ENCODE measurements at regions not wholly inside any gene's neighbourhood (a gene's known extent, or its start where the extent isn't known, plus 50 kb on each side); places are given as distances from the start of the nearest gene placed in this dataset.

DNA sequence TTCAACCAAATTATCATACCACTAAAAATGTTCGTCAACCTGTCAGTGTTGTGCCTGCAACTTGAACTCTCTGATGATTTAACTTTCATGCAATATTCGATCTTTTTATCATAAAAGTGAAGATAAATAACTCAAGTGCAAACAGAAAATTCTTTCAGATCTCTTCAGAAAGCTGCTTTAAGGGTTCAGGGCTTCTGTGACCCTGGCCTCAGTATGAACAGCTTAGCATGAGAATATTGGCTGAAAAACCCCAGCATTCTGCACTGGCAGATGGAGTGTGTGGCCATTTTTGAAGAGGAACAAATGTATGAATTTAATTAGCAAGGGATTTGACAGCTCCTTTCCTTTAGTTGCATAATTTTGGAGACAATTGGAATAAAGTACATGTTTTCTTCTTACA is 851.4 kb upstream of the SOX11 start:
- no peak for DNase-seq (ENCODE audit: low read depth in 2 of 2)

DNA sequence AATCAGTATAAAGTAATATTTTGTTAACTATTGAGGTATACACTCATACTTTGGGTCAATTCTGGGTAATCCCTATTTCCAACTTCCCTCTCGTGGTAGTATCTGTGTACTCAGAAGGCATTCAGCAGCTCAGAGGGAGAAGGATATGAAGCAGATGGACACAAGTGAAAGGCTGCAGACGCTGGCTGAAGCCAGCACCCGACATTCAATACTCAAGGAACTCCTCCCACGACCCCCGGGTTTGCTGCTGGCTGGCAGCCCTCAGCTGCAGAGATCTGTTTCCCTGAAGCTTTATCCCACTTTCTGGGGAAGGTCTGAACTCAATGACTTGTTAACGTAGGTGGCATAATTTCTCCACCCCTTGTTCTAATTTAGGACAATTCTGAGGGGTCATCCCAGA is 847.3 kb upstream of the SOX11 start:
- no peak for DNase-seq (ENCODE audit: low read depth in 2 of 2)

DNA sequence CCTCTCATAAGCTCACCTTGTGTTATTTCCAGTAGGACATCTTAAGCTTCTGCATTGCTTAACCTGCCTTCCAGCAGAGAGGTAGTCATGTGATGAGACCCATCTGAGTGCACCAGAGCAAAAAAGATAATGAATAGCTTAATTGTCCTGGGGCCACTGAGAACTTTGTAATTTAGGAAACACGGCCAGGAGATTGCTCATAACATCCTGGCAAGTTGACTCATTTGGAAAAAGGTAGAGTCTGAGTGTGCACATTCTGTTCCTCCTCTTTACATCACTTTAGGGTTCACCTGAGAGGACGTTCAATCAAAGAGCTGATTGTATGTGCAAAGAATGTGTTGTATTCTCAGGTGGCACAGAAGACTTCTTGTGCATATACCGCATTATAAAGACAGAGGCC is 830.2 kb upstream of the SOX11 start:
- no peak for DNase-seq (ENCODE audit: low read depth in 2 of 2)

DNA sequence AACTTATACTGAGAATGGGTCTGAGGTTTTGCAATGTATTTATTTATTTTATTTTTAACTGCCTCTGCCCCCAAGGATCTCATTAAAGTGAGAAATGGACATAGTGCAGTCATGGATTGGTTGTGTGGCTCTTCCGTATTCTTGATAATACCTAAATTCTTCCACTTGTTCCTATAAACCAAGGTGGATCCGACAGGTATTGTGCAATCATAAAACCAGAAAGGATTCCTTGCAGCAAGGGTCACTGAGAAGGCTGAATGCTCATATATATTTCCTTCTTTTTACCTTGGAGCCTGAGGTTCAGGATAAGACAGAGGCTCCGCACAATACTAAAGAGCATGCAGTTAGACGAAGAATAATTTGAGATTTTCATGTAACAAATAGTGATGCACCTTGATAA is 826.0 kb upstream of the SOX11 start:
- no peak for DNase-seq (ENCODE audit: low read depth in 2 of 2)

DNA sequence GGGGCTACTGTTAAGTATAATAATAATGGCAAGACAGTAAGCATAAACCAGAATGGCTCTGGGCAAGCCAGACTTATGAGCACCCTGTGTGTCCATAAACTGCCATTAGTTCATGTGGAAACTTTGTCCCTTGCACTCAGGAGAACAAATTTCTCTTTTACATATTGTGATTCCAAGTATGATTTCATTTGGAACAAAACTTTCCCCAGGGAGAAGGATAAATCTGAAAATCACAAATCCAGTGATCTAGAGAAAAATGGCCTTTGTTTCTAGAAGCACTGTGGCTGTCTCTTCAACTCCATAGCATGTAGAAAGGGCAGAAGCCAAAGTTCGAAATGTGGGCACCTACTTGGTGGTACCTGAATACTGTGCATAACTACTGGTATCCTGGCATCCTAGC is 823.7 kb upstream of the SOX11 start:
- no peak for DNase-seq (ENCODE audit: low read depth in 2 of 2)

DNA sequence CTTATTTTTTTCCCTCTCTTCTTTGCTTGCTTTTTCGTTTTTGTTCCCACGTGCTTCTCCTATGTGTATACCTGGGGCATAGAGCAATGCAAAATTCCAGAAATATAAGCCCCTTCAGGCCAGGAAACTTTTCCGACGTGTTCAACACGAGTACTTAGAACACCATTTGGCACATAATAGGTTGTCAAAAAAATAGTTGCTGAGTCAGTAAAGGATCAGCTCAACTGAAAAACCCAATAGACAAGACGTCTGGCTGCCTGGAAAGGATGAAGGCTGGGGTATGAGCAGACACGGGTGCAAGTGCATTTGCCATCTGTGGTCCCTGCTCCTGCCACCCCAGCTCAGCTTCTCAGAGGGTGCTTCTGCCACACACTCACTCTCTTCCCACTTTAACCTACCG is 823.0 kb upstream of the SOX11 start:
- DNase-seq (ENCODE audit: low read depth in 2 of 2) = no peak

DNA sequence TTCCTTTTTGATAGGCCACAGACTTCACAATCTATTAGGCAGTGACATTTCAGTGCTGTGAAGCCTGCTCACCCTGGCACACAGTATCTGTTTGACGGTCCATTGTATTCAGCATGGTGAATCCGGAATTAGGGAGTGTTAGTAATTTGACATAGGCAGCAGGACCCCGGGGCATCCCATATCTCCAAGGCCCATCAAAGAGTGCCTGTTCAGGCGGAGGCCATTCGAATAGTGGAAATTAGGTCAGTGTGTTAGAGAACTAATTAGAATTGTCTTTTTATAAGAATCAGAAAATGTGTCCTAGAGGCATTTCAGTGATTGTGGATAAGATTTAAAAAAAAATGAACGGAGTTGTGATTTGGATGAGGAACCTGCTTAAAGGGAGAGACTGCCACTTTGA is 818.8 kb upstream of the SOX11 start:
- no peak for DNase-seq (ENCODE audit: low read depth in 2 of 2)

DNA sequence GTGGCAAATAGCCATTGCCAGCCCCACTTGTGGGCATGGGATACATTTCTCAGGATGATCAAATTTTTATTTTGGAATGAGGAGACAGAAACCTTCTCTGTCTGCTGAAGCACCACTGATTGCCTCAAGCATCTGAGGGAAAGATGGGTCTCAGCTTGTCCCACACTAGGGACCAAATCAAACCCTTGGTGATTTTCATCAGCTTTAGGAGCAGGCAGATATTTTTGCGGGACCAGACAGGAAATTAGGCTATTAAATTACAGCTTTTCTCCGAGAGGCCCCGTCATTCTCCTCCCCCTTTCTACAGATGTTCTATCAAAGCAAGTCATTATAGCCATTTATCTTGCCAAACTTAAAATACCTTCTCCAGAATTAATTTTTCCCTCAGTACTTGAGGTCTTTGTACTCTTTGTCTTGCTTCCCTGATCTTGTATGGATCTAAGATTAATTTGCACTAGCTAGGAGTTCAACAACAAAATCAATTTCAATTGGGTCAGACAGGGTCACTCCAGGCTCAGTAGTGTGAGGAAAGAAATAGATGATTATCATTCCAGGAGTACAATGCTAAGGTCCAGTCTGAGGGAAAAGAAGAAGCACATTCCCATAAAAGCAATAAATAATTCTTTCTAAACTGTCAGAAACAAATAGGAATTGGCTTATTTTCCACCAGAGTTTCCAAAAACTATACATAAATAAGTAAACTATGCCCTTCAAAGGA is 818.1 kb upstream of the SOX11 start:
- DNase-seq (ENCODE audit: low read depth in 2 of 2) = no peak

DNA sequence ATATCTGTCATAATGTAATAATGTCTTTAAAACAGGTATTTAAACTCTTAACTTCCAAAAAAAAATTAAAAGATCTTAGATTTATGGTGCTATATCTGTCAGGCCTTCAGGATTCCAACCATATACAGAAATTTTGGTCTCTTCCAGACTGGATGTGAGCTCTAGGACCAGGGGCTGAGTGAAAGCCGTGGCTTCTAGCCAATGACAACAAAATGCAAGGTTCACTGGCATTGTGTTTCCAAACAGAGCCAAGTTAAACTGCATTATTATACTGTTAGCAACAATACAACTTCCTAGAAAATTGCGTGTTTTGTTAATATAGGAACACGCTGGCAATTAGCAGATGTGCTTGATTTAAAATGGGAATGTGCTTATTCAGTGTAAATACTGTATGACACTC is 809.8 kb upstream of the SOX11 start:
- no peak for DNase-seq (ENCODE audit: low read depth in 2 of 2)

DNA sequence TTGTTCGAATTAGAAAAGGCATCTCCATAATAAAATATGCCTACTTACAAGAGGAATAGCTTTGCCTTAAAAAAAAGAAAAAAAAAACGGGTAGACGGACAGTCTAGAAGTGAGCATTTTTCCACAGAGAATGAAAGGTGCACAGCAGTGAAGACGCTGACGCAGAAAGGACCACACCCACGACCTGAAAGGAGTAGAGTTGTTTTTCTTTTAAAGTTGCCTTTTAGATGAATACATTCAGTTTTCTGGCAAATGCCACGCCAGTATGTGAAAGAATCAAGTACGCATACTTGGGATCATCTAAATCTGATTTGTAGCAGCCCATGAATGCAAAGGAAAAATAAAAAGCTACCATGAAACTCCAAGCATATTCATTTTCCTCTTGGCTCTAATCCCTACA is 809.2 kb upstream of the SOX11 start:
- no peak for DNase-seq (ENCODE audit: low read depth in 2 of 2)

DNA sequence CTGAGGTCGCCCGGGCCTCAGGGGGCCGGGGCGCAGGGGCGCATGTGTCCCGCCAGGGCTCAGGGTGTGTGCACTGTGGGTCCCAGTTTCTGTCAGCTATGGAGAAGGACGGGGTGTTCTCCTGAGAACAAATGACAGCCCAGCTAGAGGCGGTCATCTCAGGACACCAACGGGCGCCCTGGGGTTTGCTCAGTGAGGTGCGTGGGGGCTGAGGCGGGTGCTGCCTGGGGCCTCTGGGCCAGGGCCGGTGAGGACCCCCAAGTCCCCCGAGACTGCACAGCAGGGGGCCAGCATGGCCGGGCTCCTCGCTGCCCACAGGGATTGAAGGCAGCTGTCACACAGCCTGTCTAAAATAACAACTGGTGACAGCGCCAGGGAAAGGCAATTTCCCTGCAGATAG is 808.8 kb upstream of the SOX11 start:
- DNase-seq (ENCODE audit: low read depth in 2 of 2) = no peak

DNA sequence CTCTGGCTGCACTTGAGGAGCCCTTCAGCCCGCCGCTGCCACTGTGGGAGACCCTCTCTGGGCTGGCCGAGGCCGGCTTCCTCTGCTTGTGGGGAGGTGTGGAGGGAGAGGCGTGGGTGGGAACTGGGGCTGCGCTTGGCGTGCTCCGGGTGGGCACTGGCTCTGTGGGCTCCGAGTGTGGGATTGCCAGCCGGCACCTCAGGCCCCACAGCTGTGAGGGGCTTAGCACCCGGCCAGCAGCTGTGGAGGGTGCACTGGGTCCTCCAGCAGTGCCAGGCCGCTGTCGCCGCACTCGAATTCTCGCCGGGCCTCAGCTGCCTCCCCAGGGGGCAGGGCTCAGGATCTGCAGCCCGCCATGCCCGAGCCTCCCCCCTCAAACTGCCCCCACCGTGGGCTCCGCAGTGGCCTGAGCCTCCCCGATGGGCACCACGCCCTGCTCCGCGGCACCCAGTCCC is 808.0 kb upstream of the SOX11 start:
- DNase-seq (ENCODE audit: low read depth in 2 of 2) = no peak

DNA sequence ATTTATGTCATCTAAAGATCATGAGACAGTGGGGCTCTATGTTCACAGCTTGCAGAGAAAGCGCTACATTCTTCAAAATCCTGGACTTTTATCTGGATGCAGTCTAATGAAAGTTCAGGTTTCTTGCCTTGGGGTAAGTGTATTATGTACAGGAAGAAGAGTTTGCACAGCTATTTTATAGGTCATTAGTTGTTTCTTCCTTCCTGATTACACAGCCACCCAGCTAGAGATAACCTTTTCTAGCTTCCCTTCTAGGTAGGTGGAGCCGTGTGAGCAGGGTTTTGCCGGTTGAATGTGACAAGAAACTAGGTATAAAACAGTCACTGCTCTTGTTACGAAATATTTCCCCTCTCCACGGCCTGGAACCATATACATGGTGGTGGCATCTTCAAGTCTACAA is 800.8 kb upstream of the SOX11 start:
- no peak for DNase-seq (ENCODE audit: low read depth in 2 of 2)

DNA sequence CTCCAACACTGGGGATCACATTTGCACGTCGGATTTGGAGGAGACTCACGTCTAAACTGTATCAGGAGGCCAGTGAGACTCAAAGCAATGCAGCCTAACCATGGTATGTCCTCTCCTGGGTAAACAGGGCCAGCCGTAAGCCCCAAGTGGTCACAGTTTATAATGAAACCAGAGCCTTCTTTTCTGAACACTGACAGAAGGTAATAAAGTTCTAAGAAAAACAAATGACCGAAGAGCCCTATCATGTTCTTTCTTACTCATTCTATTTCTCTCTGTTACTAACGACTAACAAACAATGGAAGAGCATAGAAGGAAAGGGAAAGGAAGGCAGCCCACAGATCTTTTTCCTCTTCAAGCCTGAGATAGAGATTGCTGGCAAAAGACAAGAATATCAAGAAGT is 796.8 kb upstream of the SOX11 start:
- no peak for DNase-seq (ENCODE audit: low read depth in 2 of 2)

DNA sequence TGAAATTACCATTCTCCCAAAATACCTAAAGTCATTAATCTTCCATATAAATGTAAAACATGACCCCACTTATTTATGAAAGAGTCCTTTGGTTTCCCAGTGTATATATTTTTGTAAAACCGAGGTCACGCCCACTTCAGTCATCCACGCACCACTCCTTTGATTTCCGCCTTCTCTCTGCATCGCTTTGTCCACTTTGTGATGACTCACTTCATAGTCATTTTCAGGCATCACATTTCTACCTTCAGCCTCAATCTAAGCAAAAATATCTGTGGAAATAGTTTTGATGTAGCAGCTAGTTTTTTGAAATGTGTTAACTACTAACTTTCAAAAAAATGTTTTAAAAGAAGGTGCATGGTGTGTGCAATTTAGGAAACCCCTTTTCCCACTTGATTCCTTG is 793.5 kb upstream of the SOX11 start:
- no peak for DNase-seq (ENCODE audit: low read depth in 2 of 2)

DNA sequence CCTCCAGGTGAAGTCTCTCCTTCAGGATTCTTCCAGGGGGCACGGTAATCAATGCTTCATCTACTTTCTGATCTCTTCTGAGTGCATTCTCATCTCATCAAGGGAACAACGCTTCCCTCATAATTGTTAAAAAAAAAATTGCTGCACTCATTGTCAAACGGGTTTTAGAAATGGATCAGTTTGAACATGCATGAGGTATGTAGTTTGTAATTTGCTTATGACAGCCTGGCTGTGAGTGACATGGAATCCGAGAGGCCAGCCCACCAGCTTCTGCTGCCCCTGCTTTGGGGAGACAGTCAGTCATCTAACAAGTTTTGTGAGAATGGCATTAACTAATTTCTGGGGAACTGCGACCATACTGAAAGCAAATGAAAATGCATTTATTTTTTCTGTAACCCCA is 791.9 kb upstream of the SOX11 start:
- no peak for DNase-seq (ENCODE audit: low read depth in 2 of 2)

DNA sequence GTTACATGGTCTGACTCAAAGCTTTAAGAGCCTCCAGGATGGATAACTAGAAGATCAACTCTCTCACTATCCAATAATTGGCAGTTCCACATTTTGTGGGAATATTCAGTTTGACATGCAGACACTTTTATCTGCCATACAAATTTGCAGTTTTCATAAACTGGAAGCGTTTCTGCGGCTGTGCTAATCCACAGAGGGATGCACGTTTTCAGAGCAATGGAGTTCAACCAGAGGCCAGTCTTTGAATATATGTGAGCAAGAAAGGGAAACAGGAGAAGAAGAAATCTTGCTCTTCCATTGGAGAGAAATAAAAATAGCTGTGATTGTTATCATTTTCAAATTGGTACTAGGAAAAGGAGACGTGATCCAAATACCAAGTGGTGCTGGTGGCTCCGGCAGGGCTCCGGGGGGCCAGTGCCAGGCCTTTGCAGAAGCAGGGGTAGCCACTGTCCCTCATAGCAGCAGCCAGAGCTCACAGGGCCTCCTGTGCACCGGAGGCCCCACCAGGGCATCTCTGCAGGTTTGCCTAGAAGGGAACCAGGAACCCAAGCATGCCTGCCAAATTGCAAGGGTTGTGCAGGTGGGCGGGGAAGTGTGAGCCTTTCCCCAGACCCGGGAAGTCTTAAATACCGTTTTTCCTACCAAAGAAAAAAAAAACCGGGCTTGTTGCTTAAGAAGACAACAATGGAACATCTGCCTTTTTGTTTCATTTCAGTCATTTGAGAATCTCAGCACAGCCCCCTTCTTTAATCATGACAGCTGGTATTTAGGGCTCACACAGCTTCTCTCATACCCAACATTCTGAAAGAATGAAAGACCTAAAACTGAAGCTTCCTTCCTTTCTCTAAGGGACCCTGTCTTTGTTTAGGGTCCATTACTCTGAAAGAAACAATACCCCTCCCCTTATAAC is 791.1 kb upstream of the SOX11 start:
- no peak for DNase-seq (ENCODE audit: low read depth in 2 of 2)

DNA sequence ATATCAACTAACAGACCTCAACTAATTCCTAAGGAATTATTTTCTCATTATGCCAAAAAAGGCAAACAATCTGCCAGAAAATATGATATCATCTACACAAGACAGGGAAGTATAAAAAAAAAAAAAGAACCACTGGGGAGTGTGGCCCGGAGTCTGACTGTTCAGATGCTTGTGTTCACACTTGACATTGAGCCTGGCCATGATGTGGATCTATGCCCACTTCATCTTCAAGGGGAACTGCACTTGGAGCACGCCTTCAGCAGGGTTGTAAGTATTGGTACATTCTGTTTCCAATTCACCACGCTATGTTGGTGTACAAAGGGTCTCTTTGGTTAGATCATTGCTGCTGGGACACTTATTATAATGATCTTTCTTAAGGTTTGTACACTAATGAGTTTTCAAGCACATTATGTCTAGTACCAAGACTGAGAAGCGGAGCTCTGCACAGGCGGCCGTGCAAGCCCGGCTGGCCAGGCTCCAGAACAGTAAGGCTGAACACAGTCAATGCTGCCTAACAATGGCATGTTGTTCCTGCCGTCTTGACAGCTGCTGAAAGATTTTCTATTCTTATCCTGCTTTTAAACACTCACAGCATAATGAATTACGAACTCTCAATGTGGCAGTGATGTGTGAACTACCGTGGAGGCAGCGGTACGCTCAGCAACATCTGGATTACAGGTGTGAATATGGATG is 788.4 kb upstream of the SOX11 start:
- DNase-seq (ENCODE audit: low read depth in 2 of 2) = no peak

DNA sequence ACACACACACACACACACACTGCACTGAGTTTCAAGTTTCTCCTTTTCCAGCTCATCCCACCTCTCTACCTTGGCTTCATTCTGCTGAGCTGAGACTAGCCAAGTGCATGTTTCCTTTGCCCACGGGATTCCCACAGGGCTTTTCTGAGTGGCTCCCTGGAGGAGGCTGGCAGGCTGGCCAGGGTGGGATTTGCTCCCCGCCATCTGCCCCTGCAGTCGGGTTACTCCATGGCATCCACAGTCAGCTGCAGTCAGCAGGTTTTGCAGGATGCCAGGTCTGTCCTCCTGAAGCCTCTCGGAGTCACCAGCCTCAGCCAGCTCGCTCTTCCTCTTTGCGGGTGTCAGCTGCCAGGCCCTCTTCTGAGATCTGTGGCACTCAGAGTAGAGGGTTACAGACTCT is 783.7 kb upstream of the SOX11 start:
- DNase-seq (ENCODE audit: low read depth in 2 of 2) = no peak

DNA sequence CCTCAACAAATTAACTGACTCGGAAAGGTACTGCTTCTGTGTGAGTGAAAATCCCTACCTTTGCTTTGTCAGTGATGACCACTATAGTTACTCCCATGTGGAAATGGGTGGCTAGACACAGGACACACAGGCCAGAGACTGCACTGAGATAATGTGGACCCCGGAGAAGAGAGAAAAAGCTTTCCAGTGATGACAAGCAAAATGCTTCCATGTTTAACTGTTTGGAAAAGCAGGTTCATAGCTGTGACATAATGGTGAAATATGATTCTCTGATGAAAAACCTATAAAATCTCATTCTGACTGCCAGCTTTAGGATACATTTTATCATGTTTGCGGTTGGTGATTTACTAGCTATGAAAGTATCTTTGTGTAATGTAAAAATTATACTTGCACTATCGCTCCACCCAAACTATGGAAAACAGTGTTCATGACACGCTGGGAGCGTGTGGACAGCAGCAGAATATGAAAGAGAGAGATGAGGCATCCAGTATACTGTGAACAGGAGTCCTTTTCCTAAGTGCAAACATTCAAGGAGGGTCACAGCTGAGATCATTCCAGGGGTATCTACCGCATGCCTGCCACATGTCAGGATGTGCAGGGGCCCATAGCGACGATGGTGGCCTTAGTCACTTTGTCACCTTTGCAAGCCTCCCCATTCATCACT is 782.7 kb upstream of the SOX11 start:
- DNase-seq (ENCODE audit: low read depth in 2 of 2) = no peak

DNA sequence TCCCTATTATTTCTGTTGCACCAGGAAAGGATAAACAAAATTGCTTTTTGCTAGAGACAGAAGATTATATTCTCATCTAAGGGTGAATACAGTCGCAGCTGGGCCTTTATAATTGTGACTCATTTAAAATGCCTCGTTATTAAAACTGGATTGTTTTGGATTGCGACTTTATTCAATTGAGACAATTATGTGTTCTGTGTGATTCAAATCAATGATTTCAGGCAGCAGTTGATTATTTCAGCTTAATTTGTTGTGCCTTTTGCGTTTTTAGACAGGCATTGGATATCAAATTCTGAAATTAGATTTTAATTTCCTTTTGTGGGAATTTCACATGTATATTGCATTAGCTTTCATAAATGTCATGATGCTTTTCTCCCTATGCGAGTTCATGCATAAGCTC is 778.1 kb upstream of the SOX11 start:
- DNase-seq (ENCODE audit: low read depth in 2 of 2) = no peak

DNA sequence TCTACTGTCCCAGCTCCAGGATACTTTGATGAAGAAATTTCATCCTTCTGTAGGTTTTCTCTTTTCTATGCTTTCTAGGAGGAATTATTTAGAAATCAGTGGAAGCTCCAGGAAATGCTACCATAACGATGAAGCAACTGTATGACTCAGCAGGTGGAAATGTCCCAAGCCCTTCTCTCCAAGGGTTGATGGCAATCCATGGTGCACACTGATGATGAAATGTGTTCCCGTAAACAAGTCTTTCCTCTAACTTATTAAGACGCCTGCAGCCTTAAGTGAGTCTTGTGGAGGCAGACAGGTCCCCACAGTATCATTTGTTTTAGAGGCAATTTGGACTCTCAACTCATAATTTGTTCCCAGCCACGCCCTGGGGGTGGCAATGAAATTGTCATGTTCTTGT is 777.6 kb upstream of the SOX11 start:
- no peak for DNase-seq (ENCODE audit: low read depth in 2 of 2)

All from stimulated activated CD4-positive, alpha-beta T cell treated with anti-CD3 and anti-CD28 coated beads, Interleukin-12 subunit alpha, Interleukin-12 subunit beta, amount 100 ng/mL, for 24 hours (primary cell).